GM18861 (cell line): ENCODE measurements at regions not wholly inside any gene's neighbourhood (a gene's known extent, or its start where the extent isn't known, plus 50 kb on each side); places are given as distances from the start of the nearest gene placed in this dataset.

Source experiments
- ATAC-seq: cut with Tn5 transposase; IDR thresholded peaks from one replicate; pipeline ENCODE4 v1.9.1; 2021; ENCODE audit not compliant: unreplicated experiment

GRCh38 chr5:19370655-19371386, 617.2 kb downstream of the CDH18 start:
- ATAC-seq: no peak

- ATAC-seq: no peak
Observed at GRCh38 chr5:19388391-19388790, 599.6 kb downstream of the CDH18 start.

- ATAC-seq: no peak
Observed at GRCh38 chr5:19401032-19401431, 587.0 kb downstream of the CDH18 start.

- no peak for ATAC-seq
Observed at GRCh38 chr5:19406576-19407365, 581.2 kb downstream of the CDH18 start.

- ATAC-seq: no peak
Observed at GRCh38 chr5:19408149-19408548, 579.9 kb downstream of the CDH18 start.

GRCh38 chr5:19411936-19412335, 576.1 kb downstream of the CDH18 start:
- ATAC-seq: no peak
